Hepatocyte (in vitro differentiated cells): ENCODE measurements at regions not wholly inside any gene's neighbourhood (a gene's known extent, or its start where the extent isn't known, plus 50 kb on each side); places are given as distances from the start of the nearest gene placed in this dataset.

Experiments
- DNase-seq: peaks from one replicate; pipeline ENCODE4 v3.0.0-alpha.2; 2016; ENCODE audit warnings: low spot score
- H2AFZ ChIP-seq: fragments of 200-600 bp; sonication (generic); 2 replicates; pipeline ENCODE4 v1.6.0; 2016; ENCODE audit warnings: antibody characterized with exemption, mild to moderate bottlenecking
- H3K27ac ChIP-seq: fragments of 200-600 bp; sonication (generic); 2 replicates; pipeline ENCODE4 v1.5.1; 2016; ENCODE audit warnings: mild to moderate bottlenecking
- H3K27me3 ChIP-seq: fragments of 200-600 bp; sonication (generic); 2 replicates; pipeline ENCODE4 v1.6.1; 2016
- H3K36me3 ChIP-seq: fragments of 200-600 bp; sonication (generic); replicated peaks from 2 replicates; pipeline ENCODE4 v1.5.1; 2016; ENCODE audit warnings: low read depth; ENCODE audit not compliant: insufficient read depth
- H3K4me1 ChIP-seq: fragments of 200-600 bp; sonication (generic); 2 replicates; pipeline ENCODE4 v1.5.1; 2016; ENCODE audit warnings: mild to moderate bottlenecking, moderate library complexity; ENCODE audit not compliant: insufficient read depth
- H3K4me2 ChIP-seq: fragments of 200-600 bp; sonication (generic); 2 replicates; pipeline ENCODE4 v1.6.0; 2016
- H3K4me3 ChIP-seq: fragments of 200-600 bp; sonication (generic); 2 replicates; pipeline ENCODE4 v1.5.1; 2016; ENCODE audit warnings: mild to moderate bottlenecking
- H3K79me2 ChIP-seq: fragments of 200-600 bp; sonication (generic); 2 replicates; pipeline ENCODE4 v1.6.0; 2017; ENCODE audit warnings: mild to moderate bottlenecking
- H3K9me2 ChIP-seq: fragments of 200-600 bp; sonication (generic); replicated peaks from 2 replicates; pipeline ENCODE4 v1.6.0; 2017; ENCODE audit warnings: mild to moderate bottlenecking; ENCODE audit not compliant: insufficient read depth
- H3K9me3 ChIP-seq: fragments of 200-600 bp; sonication (generic); 2 replicates; pipeline ENCODE4 v1.5.1; 2016; ENCODE audit warnings: low read depth, mild to moderate bottlenecking
- H4K20me1 ChIP-seq: fragments of 200-600 bp; sonication (generic); 2 replicates; pipeline ENCODE4 v1.6.0; 2016; ENCODE audit warnings: mild to moderate bottlenecking; ENCODE audit not compliant: insufficient read depth, poor library complexity, severe bottlenecking
- EZH2 ChIP-seq: fragments of 200-600 bp; sonication (generic); IDR thresholded peaks from 2 replicates; pipeline ENCODE4 v1.6.1; 2016; ENCODE audit warnings: antibody characterized with exemption, mild to moderate bottlenecking, borderline replicate concordance
- EZH2phosphoT487 ChIP-seq: fragments of 200-600 bp; sonication (generic); IDR thresholded peaks from one replicate; pipeline ENCODE4 v1.6.1; 2018; ENCODE audit warnings: antibody characterized with exemption, mild to moderate bottlenecking, low read depth, moderate library complexity; ENCODE audit not compliant: unreplicated experiment, severe bottlenecking
- WGBS: methylation state at CpG from one replicate; pipeline ENCODE4 v1.1.6; 2016; ENCODE audit warnings: low lambda C conversion rate; ENCODE audit errors: missing lambda C conversion rate; 5-methylcytosine and 5-hydroxymethylcytosine counted together
- TF ChIP-seq, protein P1 (sequence below): fragments of 200-600 bp; sonication (generic); IDR thresholded peaks from 2 replicates; pipeline ENCODE4 v1.5.1; 2016; ENCODE audit warnings: antibody characterized with exemption, mild to moderate bottlenecking; ENCODE audit not compliant: poor library complexity

GRCh38 chr5:61261136-61261535, 70.9 kb upstream of the ZSWIM6 start:
- H3K4me3 ChIP-seq: no peak overlapping the region
- no peak for DNase-seq
- H3K36me3 ChIP-seq: no peaks in the 10 kb centered on the region
- no peaks in the 10 kb centered on the region for H3K9me2 ChIP-seq
- TF ChIP-seq, protein P1, sequence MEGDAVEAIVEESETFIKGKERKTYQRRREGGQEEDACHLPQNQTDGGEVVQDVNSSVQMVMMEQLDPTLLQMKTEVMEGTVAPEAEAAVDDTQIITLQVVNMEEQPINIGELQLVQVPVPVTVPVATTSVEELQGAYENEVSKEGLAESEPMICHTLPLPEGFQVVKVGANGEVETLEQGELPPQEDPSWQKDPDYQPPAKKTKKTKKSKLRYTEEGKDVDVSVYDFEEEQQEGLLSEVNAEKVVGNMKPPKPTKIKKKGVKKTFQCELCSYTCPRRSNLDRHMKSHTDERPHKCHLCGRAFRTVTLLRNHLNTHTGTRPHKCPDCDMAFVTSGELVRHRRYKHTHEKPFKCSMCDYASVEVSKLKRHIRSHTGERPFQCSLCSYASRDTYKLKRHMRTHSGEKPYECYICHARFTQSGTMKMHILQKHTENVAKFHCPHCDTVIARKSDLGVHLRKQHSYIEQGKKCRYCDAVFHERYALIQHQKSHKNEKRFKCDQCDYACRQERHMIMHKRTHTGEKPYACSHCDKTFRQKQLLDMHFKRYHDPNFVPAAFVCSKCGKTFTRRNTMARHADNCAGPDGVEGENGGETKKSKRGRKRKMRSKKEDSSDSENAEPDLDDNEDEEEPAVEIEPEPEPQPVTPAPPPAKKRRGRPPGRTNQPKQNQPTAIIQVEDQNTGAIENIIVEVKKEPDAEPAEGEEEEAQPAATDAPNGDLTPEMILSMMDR: no peak
- TF ChIP-seq EZH2: no peak
- no peak for TF ChIP-seq EZH2phosphoT487
- no peaks in the 10 kb centered on the region for H3K27me3 ChIP-seq
- peaks cover 5% of the 10 kb centered on the region for H3K4me1 ChIP-seq
- no peak overlapping the region for H2AFZ ChIP-seq
- H3K4me2 ChIP-seq: no peak overlapping the region
- H4K20me1 ChIP-seq: no peaks in the 10 kb centered on the region
- no peaks in the 10 kb centered on the region for H3K9me3 ChIP-seq
- no peaks in the 10 kb centered on the region for H3K79me2 ChIP-seq
- no peak overlapping the region for H3K27ac ChIP-seq

DNA sequence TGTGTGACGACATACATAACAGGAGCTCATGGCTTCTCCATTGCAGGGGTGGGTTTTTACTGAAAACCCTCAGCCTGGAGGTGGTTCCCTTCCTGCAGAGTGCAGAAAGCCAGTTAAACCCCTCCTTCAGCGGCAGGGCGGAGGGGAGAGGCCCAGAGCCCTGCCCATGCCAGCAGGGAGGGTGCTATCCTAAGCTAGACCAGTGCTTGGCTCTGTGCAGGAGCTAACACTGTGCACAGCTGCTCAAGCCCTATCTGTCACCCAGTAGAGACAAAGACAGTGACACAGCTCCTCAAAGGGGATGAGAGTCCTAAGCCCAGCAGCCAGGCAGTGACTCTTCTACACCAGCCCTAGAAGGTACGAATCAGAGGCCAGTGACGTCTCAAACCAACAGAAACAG, 70.0 kb upstream of the ZSWIM6 start:
- no peak for DNase-seq
- Histone ChIP-seq H3K27me3 (no peaks in the 10 kb centered on the region), H3K79me2 (no peaks in the 10 kb centered on the region), H3K4me1 (no peaks in the 10 kb centered on the region), H3K9me3 (no peaks in the 10 kb centered on the region), H4K20me1 (no peaks in the 10 kb centered on the region), H2AFZ (no peak overlapping the region), H3K9me2 (no peaks in the 10 kb centered on the region), H3K27ac (no peak overlapping the region), H3K36me3 (no peaks in the 10 kb centered on the region), H3K4me3 (no peak overlapping the region), H3K4me2 (no peak overlapping the region)
- TF ChIP-seq, protein P1: no peak
- TF ChIP-seq EZH2 (no peak), EZH2phosphoT487 (no peak)
- WGBS: 84% methylated on average over 5 of the region's 5 CpGs

- TF ChIP-seq EZH2phosphoT487: no peak
- no peak for TF ChIP-seq EZH2
- TF ChIP-seq, protein P1: no peak
- no peak overlapping the region for H2AFZ ChIP-seq
- no peaks in the 10 kb centered on the region for H3K27me3 ChIP-seq
- no peaks in the 10 kb centered on the region for H3K9me2 ChIP-seq
- no peak overlapping the region for H3K27ac ChIP-seq
- no peak overlapping the region for H3K4me2 ChIP-seq
- no peaks in the 10 kb centered on the region for H3K79me2 ChIP-seq
- no peak for DNase-seq
- no peaks in the 10 kb centered on the region for H4K20me1 ChIP-seq
- no peaks in the 10 kb centered on the region for H3K4me1 ChIP-seq
- H3K4me3 ChIP-seq: no peak overlapping the region
- H3K36me3 ChIP-seq: no peaks in the 10 kb centered on the region
- no peaks in the 10 kb centered on the region for H3K9me3 ChIP-seq
- 80% methylated on average over 6 of the region's 6 CpGs for WGBS
Observed at GRCh38 chr5:61263072-61263471, 69.0 kb upstream of the ZSWIM6 start.
